GM12878 (cell line): ENCODE measurements at regions not wholly inside any gene's neighbourhood (a gene's known extent, or its start where the extent isn't known, plus 50 kb on each side); places are given as distances from the start of the nearest gene placed in this dataset.

Source experiments
- ATAC-seq: fragments of 200-7000 bp; cut with Tn5 transposase; 3 replicates; pipeline ENCODE4 v1.9.1; 2020; ENCODE audit warnings: mild to moderate bottlenecking, moderate library complexity
- BruUV-seq: library from RNA; stranded (reverse); fragments of 400-500 nt; replicated peaks from 2 replicates; lab custom pipeline; 2021; lab: Mats Ljungman, UMichigan
- CTCF ChIA-PET: fragments of 300-600 bp; sonication (Branson Sonifier 250); formaldehyde crosslinking; extraction: SDS; loops from one replicate; lab custom pipeline; 2021; ENCODE audit warnings: inconsistent platforms; lab: Yijun Ruan, JAX
- POLR2A ChIA-PET: fragments of 350-600 bp; formaldehyde crosslinking; extraction: SDS; loops from one replicate; lab custom pipeline; 2021; ENCODE audit warnings: inconsistent platforms; lab: Charles Lee
- RAD21 ChIA-PET: fragments of 300-600 bp; sonication (Branson Sonifier 250); formaldehyde crosslinking; loops from one replicate; lab custom pipeline; 2023; ENCODE audit warnings: antibody characterized with exemption; ENCODE audit not compliant: unreplicated experiment; lab: Charles Lee
- SMC1A ChIA-PET: fragments of 300-600 bp; sonication (Branson Sonifier 250); formaldehyde crosslinking; loops from one replicate; lab custom pipeline; 2023; ENCODE audit not compliant: unreplicated experiment, uncharacterized antibody; lab: Charles Lee
- DNase-seq: peaks from one replicate; pipeline ENCODE4 v3.0.0-alpha.2; 2011; ENCODE audit warnings: low read depth, low spot score
- FAIRE-seq: peaks from 3 replicates; lab custom pipeline; 2011; peaks lifted over from hg19 to GRCh38; lab: Jason Lieb, UNC
- H2AFZ ChIP-seq: 2 replicates; pipeline ENCODE4 v1.6.0; 2011; ENCODE audit warnings: low read depth, low read length, control low read depth; ENCODE audit not compliant: control insufficient read depth
- H3K27ac ChIP-seq: 2 replicates; pipeline ENCODE4 v1.5.1; 2011; ENCODE audit warnings: control low read depth; ENCODE audit not compliant: control insufficient read depth, insufficient read depth
- H3K27me3 ChIP-seq, 2 experiments: replicated peaks in 1 of 2; 2 replicates each; pipeline versions ENCODE4 v1.6.0 to v1.6.1; 2011; ENCODE audit warnings: low read length in 1 of 2; ENCODE audit not compliant: control insufficient read depth in 2 of 2, insufficient read depth in 2 of 2
- H3K36me3 ChIP-seq, 2 experiments: 2 replicates each; pipeline ENCODE4 v1.5.1; 2011; ENCODE audit warnings: low read length in 1 of 2; ENCODE audit not compliant: control insufficient read depth in 2 of 2, insufficient read depth in 2 of 2
- H3K4me1 ChIP-seq: 2 replicates; pipeline ENCODE4 v1.6.1; 2011; ENCODE audit warnings: mild to moderate bottlenecking, low read length, moderate library complexity, mixed read lengths; ENCODE audit not compliant: control insufficient read depth, insufficient read depth
- H3K4me2 ChIP-seq: 2 replicates; pipeline ENCODE4 v1.6.0; 2011; ENCODE audit warnings: control low read depth; ENCODE audit not compliant: control insufficient read depth, insufficient read depth
- H3K4me3 ChIP-seq: fragments of 200-600 bp; sonication (generic); 2 replicates; pipeline ENCODE4 v1.5.1; 2016
- H3K79me2 ChIP-seq: 2 replicates; pipeline ENCODE4 v1.6.0; 2011; ENCODE audit warnings: low read length; ENCODE audit not compliant: control insufficient read depth, insufficient read depth
- H3K9ac ChIP-seq: 2 replicates; pipeline ENCODE4 v1.8.0; 2011; ENCODE audit warnings: low read length, control low read depth, mixed read lengths; ENCODE audit not compliant: control insufficient read depth, insufficient read depth
- H3K9me3 ChIP-seq: replicated peaks from 3 replicates; pipeline ENCODE4 v1.5.1; 2011; ENCODE audit warnings: mild to moderate bottlenecking, low read length; ENCODE audit not compliant: control insufficient read depth, insufficient read depth
- H4K20me1 ChIP-seq: 2 replicates; pipeline ENCODE4 v1.6.0; 2011; ENCODE audit not compliant: control insufficient read depth, insufficient read depth
- ATF3 ChIP-seq: IDR thresholded peaks from 2 replicates; pipeline ENCODE4 v1.6.1; 2011; ENCODE audit warnings: low read depth, mild to moderate bottlenecking, low read length, moderate library complexity, borderline replicate concordance; ENCODE audit errors: extremely low read depth
- IKZF1 ChIP-seq: fragments of 450-650 bp; conservative IDR thresholded peaks from 2 replicates; pipeline ENCODE4 v1.6.1; 2017; ENCODE audit warnings: antibody characterized with exemption, mild to moderate bottlenecking
- MEF2B ChIP-seq: fragments of 450-650 bp; IDR thresholded peaks from 2 replicates; pipeline ENCODE4 v1.6.1; 2018; ENCODE audit warnings: mild to moderate bottlenecking, moderate library complexity; ENCODE audit not compliant: partially characterized antibody, poor library complexity, severe bottlenecking
- MTA2 ChIP-seq: fragments of 450-650 bp; IDR thresholded peaks from 2 replicates; pipeline ENCODE4 v1.6.1; 2016; ENCODE audit warnings: low read depth, mild to moderate bottlenecking, moderate library complexity
- NBN ChIP-seq: fragments of 450-650 bp; IDR thresholded peaks from 2 replicates; pipeline ENCODE4 v1.6.1; 2016
- PKNOX1 ChIP-seq: fragments of 450-650 bp; IDR thresholded peaks from 2 replicates; pipeline ENCODE4 v1.6.1; 2016; ENCODE audit warnings: mild to moderate bottlenecking
- SPI1 ChIP-seq: IDR thresholded peaks from 2 replicates; pipeline ENCODE4 v1.6.1; 2011; ENCODE audit warnings: low read depth, mild to moderate bottlenecking, low read length, moderate library complexity, borderline replicate concordance; ENCODE audit not compliant: insufficient read depth
- USF2 ChIP-seq: IDR thresholded peaks from 2 replicates; pipeline ENCODE4 v1.6.1; 2011; ENCODE audit warnings: low read depth, low read length, improper control_type of control experiment, borderline replicate concordance
- ZBTB4 ChIP-seq: fragments of 450-650 bp; formaldehyde crosslinking; IDR thresholded peaks from 2 replicates; pipeline ENCODE4 v1.4.0; 2022; ENCODE audit warnings: mild to moderate bottlenecking, moderate library complexity
- in situ Hi-C: fragments of 300-500 bp; cut with MboI; formaldehyde crosslinking; loops from 9 replicates; pipeline ENCODE4 v1.14.3; 2018; ENCODE audit warnings: mixed read lengths
- intact Hi-C: fragments of 100-400 bp; cut with micrococcal nuclease; formaldehyde crosslinking; loops from one replicate; pipeline ENCODE4 v1.14.2; 2022; ENCODE audit not compliant: unreplicated experiment

GRCh38 chr2:196252408-196253115, 81.2 kb upstream of the STK17B start (continued):
- TF ChIP-seq ZBTB4 (CRISPR knock-in tag) (no peak), SPI1 (no peak), ATF3 (no peak)

GRCh38 chr2:196253116-196253480, 81.7 kb upstream of the STK17B start:
- no peak overlapping the region for H3K27ac ChIP-seq
- no peaks in the 10 kb centered on the region for H3K27me3 ChIP-seq
- no peak overlapping the region for H3K4me3 ChIP-seq
- H3K4me2 ChIP-seq, result no peak overlapping the region
- TF ChIP-seq NBN, result peak; percentile 53; the same call in 1 of the 2 replicates
- 0 out of 2 replicates have a peak, but pooled peaks have one; percentile 35 for TF ChIP-seq IKZF1
- no peak for TF ChIP-seq USF2
- TF ChIP-seq MEF2B, result peak; percentile 5
- peak; percentile 27; the same call in 1 of the 2 replicates for TF ChIP-seq PKNOX1
- TF ChIP-seq ZBTB4 (CRISPR knock-in tag), result no peak
- TF ChIP-seq MTA2, result peak; percentile 57; the same call in 1 of the 2 replicates
- peak; percentile 28 for ATAC-seq
- no peak overlapping the region for H2AFZ ChIP-seq
- ChIA-PET CTCF (interaction anchor here (1.0 to 2.6 kb wide), 7 partner anchors 8 to 77 kb away, joined by 3 to 9 read pairs (median 4); no protein-coding TSS in a partner anchor), RAD21 (interaction anchor here (1.0 to 2.6 kb wide), 12 partner anchors 9 to 115 kb away, joined by 3 to 12 read pairs (median 7); no protein-coding TSS in a partner anchor), POLR2A (interaction anchor here (1.0 to 1.9 kb wide), 5 partner anchors 16 to 77 kb away, joined by 3 to 10 read pairs (median 4); no protein-coding TSS in a partner anchor), SMC1A (interaction anchor here (1.1 to 5.3 kb wide), 12 partner anchors 9 to 153 kb away, joined by 3 to 47 read pairs (median 8); no protein-coding TSS in a partner anchor)
- H3K9ac ChIP-seq, result no peak overlapping the region
- H3K9me3 ChIP-seq, result no peaks in the 10 kb centered on the region
- H3K4me1 ChIP-seq, result peaks cover 4% of the 10 kb centered on the region
- H3K79me2 ChIP-seq, result no peaks in the 10 kb centered on the region
- in situ Hi-C loops, result loop anchor here (25.0 kb wide), 1 partner anchor 91 kb away; the partner anchor contains the start of gene STK17B
- H4K20me1 ChIP-seq, result no peaks in the 10 kb centered on the region
- H3K36me3 ChIP-seq, result peaks cover 0 to 10% of the 10 kb centered on the region in 2 experiments; a peak in 2 of 4 replicates
- FAIRE-seq, result no peak
- no peak for DNase-seq
- BruUV-seq, result no TSS peak
- intact Hi-C loops, result no loop called here
